GM21367 (cell line): ENCODE measurements at regions not wholly inside any gene's neighbourhood (a gene's known extent, or its start where the extent isn't known, plus 50 kb on each side); places are given as distances from the start of the nearest gene placed in this dataset.

ENCODE experiments used
- ATAC-seq: cut with Tn5 transposase; IDR thresholded peaks from one replicate; pipeline ENCODE4 v1.9.1; 2021; ENCODE audit not compliant: unreplicated experiment

DNA sequence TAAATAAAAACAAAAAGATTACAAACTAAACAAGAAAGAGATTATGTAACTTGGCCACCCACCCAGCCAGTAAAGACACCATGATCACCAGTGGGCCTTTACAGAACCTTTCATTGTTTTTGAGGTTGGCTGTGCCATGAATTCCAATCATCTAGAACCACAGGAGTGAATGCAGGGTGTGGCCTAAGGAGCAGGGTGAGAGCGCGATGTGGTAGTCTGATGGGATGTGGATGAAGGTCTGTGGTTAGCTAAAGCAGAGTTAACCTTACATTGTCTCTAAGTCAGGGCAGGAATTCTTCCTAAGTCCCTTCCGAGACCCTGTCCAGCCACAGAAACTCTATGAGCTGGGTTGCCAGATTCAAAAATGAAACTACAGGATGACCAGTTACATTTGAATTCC lies 54.0 kb upstream of the CDKN3 start:
- ATAC-seq = no peak

DNA sequence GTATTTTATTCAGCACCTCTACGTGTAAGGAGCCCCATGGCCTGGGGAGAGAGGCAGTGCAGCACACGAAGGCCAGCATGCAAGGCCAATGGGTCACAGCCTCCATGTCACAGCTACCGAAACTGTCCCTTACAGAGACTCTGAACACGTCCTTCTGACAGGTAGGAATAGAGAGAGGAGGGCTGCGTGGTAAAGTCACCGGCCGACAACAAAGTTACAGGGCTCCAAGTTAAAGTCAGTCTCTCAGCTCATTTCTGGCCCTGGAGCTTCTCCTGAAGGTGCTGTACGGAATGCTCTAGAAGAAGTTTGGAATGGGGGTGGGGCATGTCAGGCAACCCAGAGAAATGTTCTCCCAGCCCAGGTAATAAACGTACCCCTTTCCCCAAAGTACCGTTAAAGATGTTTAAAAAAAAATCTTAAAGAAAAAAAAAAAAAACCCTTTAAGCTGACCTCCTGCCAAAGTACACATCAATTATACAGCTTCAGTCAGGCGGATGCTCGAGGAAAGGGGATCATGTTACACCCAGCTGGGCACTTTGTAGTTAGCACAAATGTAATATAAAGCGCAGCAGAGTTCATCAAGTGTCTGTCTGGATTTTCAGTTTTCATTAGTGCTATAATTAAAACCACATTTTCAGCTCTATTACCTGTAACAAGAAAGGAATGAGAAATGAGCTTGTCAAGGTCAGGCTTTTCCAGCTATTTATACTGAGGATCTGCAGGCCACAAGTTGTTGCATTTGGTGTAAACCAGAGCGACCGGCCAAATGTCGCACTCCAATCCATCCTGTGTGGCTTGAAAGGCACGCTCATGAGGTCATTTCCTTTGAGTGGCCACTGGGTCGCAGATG lies 53.3 kb upstream of the CDKN3 start:
- no peak for ATAC-seq

DNA sequence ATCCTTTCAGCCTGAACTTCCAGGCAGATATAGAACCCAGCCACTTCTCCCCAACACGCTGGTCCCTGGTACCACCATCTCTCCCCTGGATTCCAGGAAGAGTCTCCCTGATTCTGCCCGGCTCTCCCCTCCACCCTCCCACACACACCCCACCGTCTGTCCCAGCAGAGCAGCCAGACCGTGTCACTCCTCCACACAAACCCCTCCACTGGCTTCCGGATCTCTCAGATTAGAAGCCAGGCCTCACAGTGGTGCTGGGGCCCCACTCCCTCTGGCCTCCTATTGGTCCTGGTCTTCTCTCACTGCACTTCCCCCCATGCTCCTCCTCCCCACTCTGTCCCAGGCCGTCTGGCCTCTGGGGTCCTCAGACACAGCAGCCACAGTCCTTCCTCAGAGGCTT lies 52.4 kb upstream of the CDKN3 start:
- ATAC-seq = no peak

DNA sequence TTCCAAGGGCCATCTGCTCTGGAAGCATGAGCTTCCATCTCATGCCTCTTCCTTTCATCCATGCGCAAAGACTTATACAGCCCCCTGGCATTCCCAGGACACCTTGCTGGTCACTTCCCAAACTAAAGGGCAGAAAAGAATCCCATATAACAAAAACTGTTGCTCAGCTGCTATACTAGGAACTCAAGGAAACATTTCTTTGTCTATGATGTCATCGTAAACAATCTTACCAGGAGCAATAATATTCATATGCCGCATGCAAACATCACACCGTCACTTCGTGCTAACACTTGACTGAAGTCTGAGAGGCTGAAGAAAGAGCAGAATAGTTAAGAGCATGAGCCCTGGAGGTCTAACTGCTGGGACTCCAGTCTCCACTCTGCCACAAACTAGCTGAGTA lies 50.5 kb upstream of the CDKN3 start:
- ATAC-seq = no peak
